H1 (cell line): ENCODE measurements at regions not wholly inside any gene's neighbourhood (a gene's known extent, or its start where the extent isn't known, plus 50 kb on each side); places are given as distances from the start of the nearest gene placed in this dataset.

ENCODE experiments used
- CTCF ChIA-PET: fragments of 300-600 bp; sonication (Branson Sonifier 250); formaldehyde crosslinking; loops from one replicate; lab custom pipeline; 2021; ENCODE audit not compliant: partially characterized antibody; lab: Charles Lee
- POLR2A ChIA-PET: fragments of 300-600 bp; sonication (Branson Sonifier 250); formaldehyde crosslinking; loops from one replicate; lab custom pipeline; 2021; ENCODE audit warnings: inconsistent platforms; ENCODE audit not compliant: partially characterized antibody; lab: Charles Lee
- DNase-seq, 2 experiments: peaks; one replicate each; pipeline versions ENCODE4 v3.0.0 to v3.0.0-alpha.2; 2010 to 2022; ENCODE audit warnings: low spot score in 2 of 2, low read depth in 1 of 2, mixed read lengths in 1 of 2
- FAIRE-seq: peaks from 2 replicates; lab custom pipeline; 2011; peaks lifted over from hg19 to GRCh38; lab: Jason Lieb, UNC
- H2AFZ ChIP-seq: 2 replicates; pipeline ENCODE4 v1.8.1; 2012; ENCODE audit warnings: low read length, inconsistent platforms
- H2AK5ac ChIP-seq: 2 replicates; pipeline ENCODE4 v1.6.1; 2013; ENCODE audit warnings: low read depth, low read length
- H2BK120ac ChIP-seq: replicated peaks from 2 replicates; pipeline ENCODE3; 2013; ENCODE audit warnings: low read depth, low read length, inconsistent platforms
- H2BK12ac ChIP-seq: 2 replicates; pipeline ENCODE4 v1.6.1; 2013; ENCODE audit warnings: low read depth, low read length
- H2BK15ac ChIP-seq: 2 replicates; pipeline ENCODE4 v1.6.1; 2013; ENCODE audit warnings: low read length
- H2BK20ac ChIP-seq: 2 replicates; pipeline ENCODE4 v1.6.1; 2013; ENCODE audit warnings: low read length
- H2BK5ac ChIP-seq: 2 replicates; pipeline ENCODE4 v1.6.1; 2013; ENCODE audit warnings: low read depth, low read length
- H3K14ac ChIP-seq: 2 replicates; pipeline ENCODE4 v1.6.1; 2013; ENCODE audit warnings: inconsistent platforms; ENCODE audit not compliant: insufficient read length
- H3K18ac ChIP-seq: 2 replicates; pipeline ENCODE4 v1.6.1; 2013; ENCODE audit warnings: low read length; ENCODE audit errors: extremely low read depth
- H3K23ac ChIP-seq: 2 replicates; pipeline ENCODE4 v1.6.1; 2013; ENCODE audit warnings: inconsistent platforms; ENCODE audit not compliant: insufficient read length
- H3K23me2 ChIP-seq: 2 replicates; pipeline ENCODE4 v1.6.1; 2013; ENCODE audit warnings: low read depth, low read length
- H3K27ac ChIP-seq: 2 replicates; pipeline ENCODE4 v1.6.1; 2011; ENCODE audit warnings: low read depth, low read length, inconsistent platforms
- H3K27me3 ChIP-seq, 4 experiments: replicated peaks in 1 of 4; 1 replicate in 1 of 4; 2 replicates in 3 of 4; pipeline versions ENCODE4 v1.6.1 to v1.8.1; 2011 to 2013; ENCODE audit warnings: low read length in 3 of 4, mild to moderate bottlenecking in 3 of 4, inconsistent platforms in 2 of 4, mixed read lengths in 2 of 4, moderate library complexity in 1 of 4; ENCODE audit not compliant: control insufficient read depth in 3 of 4, insufficient read depth in 3 of 4; ENCODE audit errors: extremely low read depth in 1 of 4
- H3K36me3 ChIP-seq, 4 experiments: 2 replicates each; pipeline versions ENCODE4 v1.6.1 to v1.8.1; 2011 to 2013; ENCODE audit warnings: mild to moderate bottlenecking in 4 of 4, low read length in 3 of 4, moderate library complexity in 2 of 4, control low read depth in 1 of 4, inconsistent platforms in 1 of 4; ENCODE audit not compliant: insufficient read depth in 4 of 4, control insufficient read depth in 2 of 4
- H3K4ac ChIP-seq: replicated peaks from 2 replicates; pipeline ENCODE3; 2013; ENCODE audit warnings: low read length, low read depth, mixed read lengths, inconsistent platforms; ENCODE audit not compliant: insufficient read length
- H3K4me1 ChIP-seq, 4 experiments: replicated peaks in 1 of 4; 1 replicate in 1 of 4; 2 replicates in 3 of 4; pipeline versions ENCODE4 v1.6.1 to v1.8.1; 2011 to 2013; ENCODE audit warnings: low read length in 3 of 4, inconsistent platforms in 2 of 4, mixed read lengths in 1 of 4; ENCODE audit not compliant: insufficient read depth in 4 of 4, control insufficient read depth in 3 of 4
- H3K4me2 ChIP-seq, 2 experiments: 2 replicates each; pipeline versions ENCODE4 v1.6.1 to v1.8.1; 2011 to 2013; ENCODE audit warnings: low read depth in 2 of 2, low read length in 2 of 2, control low read depth in 1 of 2, inconsistent platforms in 1 of 2, mild to moderate bottlenecking in 1 of 2; ENCODE audit not compliant: insufficient read depth in 1 of 2
- H3K4me3 ChIP-seq, 4 experiments: fragments of 200-600, 300-600 bp in 1 of 4; sonication (generic), shearing (Covaris generic), sonication (Bioruptor Twin) in 1 of 4; 2 replicates each; pipeline versions ENCODE4 v1.5.1 to v1.8.1; 2011 to 2016; ENCODE audit warnings: low read length in 4 of 4, low read depth in 3 of 4, control low read depth in 2 of 4, inconsistent platforms in 2 of 4, mild to moderate bottlenecking in 2 of 4, mixed read lengths in 1 of 4, moderate library complexity in 1 of 4; ENCODE audit not compliant: insufficient read depth in 2 of 4; ENCODE audit errors: extremely low read depth in 1 of 4
- H3K56ac ChIP-seq: replicated peaks from 2 replicates; pipeline ENCODE3; 2013; ENCODE audit warnings: low read depth, mild to moderate bottlenecking, mixed read lengths, low read length, inconsistent platforms; ENCODE audit not compliant: insufficient read length
- H3K79me1 ChIP-seq: 2 replicates; pipeline ENCODE4 v1.6.1; 2013; ENCODE audit warnings: low read depth, low read length, control low read depth
- H3K79me2 ChIP-seq, 2 experiments: 2 replicates each; pipeline versions ENCODE4 v1.6.1 to v1.8.1; 2012 to 2013; ENCODE audit warnings: low read length in 2 of 2, mild to moderate bottlenecking in 2 of 2, inconsistent platforms in 1 of 2; ENCODE audit not compliant: insufficient read depth in 2 of 2, control insufficient read depth in 1 of 2
- H3K9ac ChIP-seq, 4 experiments: replicated peaks in 1 of 4; 1 replicate in 1 of 4; 2 replicates in 3 of 4; pipeline versions ENCODE4 v1.6.1 to v1.8.1; 2011 to 2013; ENCODE audit warnings: low read depth in 3 of 4, low read length in 3 of 4, control low read depth in 2 of 4, mild to moderate bottlenecking in 2 of 4, moderate library complexity in 2 of 4, inconsistent platforms in 1 of 4; ENCODE audit errors: extremely low read depth in 1 of 4
- H3K9me3 ChIP-seq, 2 experiments: 2 replicates each; pipeline versions ENCODE4 v1.6.1 to v1.8.1; 2012 to 2013; ENCODE audit warnings: mild to moderate bottlenecking in 2 of 2, moderate library complexity in 2 of 2, control low read depth in 1 of 2, inconsistent platforms in 1 of 2, low read depth in 1 of 2, low read length in 1 of 2, mixed read lengths in 1 of 2; ENCODE audit not compliant: insufficient read depth in 2 of 2
- H4K20me1 ChIP-seq, 2 experiments: replicated peaks in 1 of 2; 2 replicates each; pipeline versions ENCODE3 to v1.8.1; 2011 to 2013; ENCODE audit warnings: inconsistent platforms in 2 of 2, low read length in 2 of 2, mild to moderate bottlenecking in 1 of 2; ENCODE audit not compliant: insufficient read depth in 2 of 2, control insufficient read depth in 1 of 2
- H4K5ac ChIP-seq: 2 replicates; pipeline ENCODE4 v1.6.1; 2013; ENCODE audit warnings: low read length, low read depth, mixed read lengths, inconsistent platforms; ENCODE audit not compliant: insufficient read length
- H4K8ac ChIP-seq: 2 replicates; pipeline ENCODE4 v1.8.0; 2013; ENCODE audit warnings: mild to moderate bottlenecking, moderate library complexity, low read length, inconsistent platforms; ENCODE audit not compliant: insufficient read depth; ENCODE audit errors: extremely low read depth
- H4K91ac ChIP-seq: replicated peaks from 2 replicates; pipeline ENCODE3; 2013; ENCODE audit warnings: low read length, mixed read lengths, inconsistent platforms; ENCODE audit not compliant: insufficient read length
- CHD2 ChIP-seq: IDR thresholded peaks from 2 replicates; pipeline ENCODE4 v1.6.1; 2012; ENCODE audit warnings: low read length, improper control_type of control experiment
- E2F6 ChIP-seq: IDR thresholded peaks from 2 replicates; pipeline ENCODE4 v1.6.1; 2012; ENCODE audit warnings: inconsistent platforms
- JUND ChIP-seq: IDR thresholded peaks from 2 replicates; pipeline ENCODE4 v1.6.1; 2011; ENCODE audit warnings: mild to moderate bottlenecking, improper control_type of control experiment, low read length
- KDM1A ChIP-seq: fragments of 200-600, 300-600 bp; sonication (generic); IDR thresholded peaks from 2 replicates; pipeline ENCODE4 v1.7.1; 2016; ENCODE audit warnings: mild to moderate bottlenecking, low read length, borderline replicate concordance
- KDM4A ChIP-seq: IDR thresholded peaks from one replicate; pipeline ENCODE4 v1.7.1; 2012; ENCODE audit warnings: low read depth, mild to moderate bottlenecking, moderate library complexity, low read length, inconsistent platforms; ENCODE audit not compliant: severe bottlenecking
- MAFK ChIP-seq: IDR thresholded peaks from 2 replicates; pipeline ENCODE4 v1.6.1; 2012; ENCODE audit warnings: low read depth, mild to moderate bottlenecking, improper control_type of control experiment, low read length
- NANOG ChIP-seq: IDR thresholded peaks from 2 replicates; pipeline ENCODE4 v1.6.1; 2011; ENCODE audit warnings: low read length, low read depth, mild to moderate bottlenecking, inconsistent platforms; ENCODE audit not compliant: insufficient read depth, poor library complexity, severe bottlenecking
- NRF1 ChIP-seq: IDR thresholded peaks from 2 replicates; pipeline ENCODE4 v1.6.1; 2011; ENCODE audit warnings: mild to moderate bottlenecking, low read depth, low read length, improper control_type of control experiment
- POLR2A ChIP-seq, 2 experiments: IDR thresholded peaks; 1 replicate in 1 of 2; 2 replicates in 1 of 2; pipeline ENCODE4 v1.6.1; 2011; ENCODE audit warnings: low read depth in 2 of 2, low read length in 2 of 2, mild to moderate bottlenecking in 2 of 2; ENCODE audit errors: control extremely low read depth in 1 of 2
- POU5F1 ChIP-seq: IDR thresholded peaks from 2 replicates; pipeline ENCODE4 v1.6.1; 2011; ENCODE audit warnings: low read depth, mild to moderate bottlenecking, low read length, moderate library complexity
- RXRA ChIP-seq: IDR thresholded peaks from 2 replicates; pipeline ENCODE4 v1.6.1; 2011; ENCODE audit warnings: low read depth, mild to moderate bottlenecking, low read length, moderate library complexity; ENCODE audit not compliant: insufficient read depth
- SIN3A ChIP-seq, 2 experiments: IDR thresholded peaks in 1 of 2; conservative IDR thresholded peaks in 1 of 2; 2 replicates each; pipeline ENCODE4 v1.6.1; 2011 to 2012; ENCODE audit warnings: low read length in 2 of 2, improper control_type of control experiment in 1 of 2, low read depth in 1 of 2, mild to moderate bottlenecking in 1 of 2
- SP1 ChIP-seq: IDR thresholded peaks from 2 replicates; pipeline ENCODE4 v1.6.1; 2011; ENCODE audit warnings: low read depth, low read length
- ZNF274 ChIP-seq: IDR thresholded peaks from 2 replicates; pipeline ENCODE4 v1.7.0; 2012; ENCODE audit warnings: low read length, borderline replicate concordance; ENCODE audit errors: extremely low read depth
- WGBS, 2 experiments: shearing (Covaris generic) in 1 of 2; methylation state at CpG; one replicate each; pipeline versions ENCODE4 v1.1.6 to v1.1.7; 2013 to 2015; ENCODE audit warnings: low lambda C conversion rate in 2 of 2, mixed read lengths in 2 of 2, inconsistent platforms in 1 of 2, low coverage in 1 of 2, missing lambda C conversion rate in 1 of 2; ENCODE audit not compliant: insufficient replicate concordance in 2 of 2, insufficient coverage in 1 of 2, insufficient read length in 1 of 2; ENCODE audit errors: extremely low coverage in 1 of 2, missing lambda C conversion rate in 1 of 2; 5-methylcytosine and 5-hydroxymethylcytosine counted together

GRCh38 chr18:78719821-78720220 lies 259.8 kb upstream of the SALL3 start:
- Histone ChIP-seq H2BK120ac (no peak overlapping the region), H3K4me1 (peaks cover 7 to 31% (median 15%) of the 10 kb centered on the region in 4 experiments), H3K27ac (no peak overlapping the region), H3K4ac (no peak overlapping the region), H2BK5ac (peak overlapping the region; percentile 88; the same call in 1 of the 2 replicates), H4K91ac (peak overlapping the region; percentile 48), H3K56ac (no peak overlapping the region), H3K79me2 (no peaks in the 10 kb centered on the region), H3K9ac (no peak overlapping the region), H3K27me3 (peaks cover 0 to 8% (median 0%) of the 10 kb centered on the region in 4 experiments; a peak in 2 of 7 replicates), H4K20me1 (no peaks in the 10 kb centered on the region), H2BK20ac (no peak overlapping the region; the same call in 1 of the 2 replicates), H3K23me2 (no peaks in the 10 kb centered on the region), H3K36me3 (no peaks in the 10 kb centered on the region), H3K79me1 (no peaks in the 10 kb centered on the region), H3K4me3 (no peak overlapping the region), H3K14ac (no peak overlapping the region), H2AK5ac (peak overlapping the region; percentile 9; the same call in 1 of the 2 replicates), H2BK15ac (no peak overlapping the region), H2BK12ac (peak overlapping the region; percentile 78; the same call in 1 of the 2 replicates), H2AFZ (no peak overlapping the region), H3K23ac (no peak overlapping the region), H4K8ac (no peak overlapping the region), H3K4me2 (no peak overlapping the region), H4K5ac (no peak overlapping the region), H3K18ac (peak overlapping the region; percentile 48; the same call in 1 of the 2 replicates), H3K9me3 (no peaks in the 10 kb centered on the region; a peak in 1 of 4 replicates)
- FAIRE-seq (no peak), DNase-seq (no peak)
- TF ChIP-seq E2F6 (no peak), NANOG (no peak), SIN3A (conservative IDR thresholded peaks at IDR 0.05 in 1 of 2, IDR thresholded peaks at IDR 0.05 in 1 of 2; ENCODE audit: low read depth in 1 of 2, low read length in 2 of 2) (no peak), SP1 (no peak), ZNF274 (no peak), MAFK (no peak), CHD2 (no peak), JUND (no peak), POLR2A (IDR thresholded peaks at IDR 0.05; ENCODE audit: control extremely low read depth in 1 of 2, low read depth in 2 of 2, low read length in 2 of 2) (no peak), RXRA (no peak), NRF1 (no peak), POU5F1 (no peak), KDM4A (no peak), KDM1A (no peak)
- 96% methylated on average over 11 of the region's 11 CpGs; no CpG with 5 or more reads in 1 of the 2 experiments for WGBS, 2 experiments
- ChIA-PET CTCF (no interaction called here), POLR2A (no interaction called here)
